ENCODE measurements at regions not wholly inside any gene's neighbourhood (a gene's known extent, or its start where the extent isn't known, plus 50 kb on each side); places are given as distances from the start of the nearest gene placed in this dataset.

DNA sequence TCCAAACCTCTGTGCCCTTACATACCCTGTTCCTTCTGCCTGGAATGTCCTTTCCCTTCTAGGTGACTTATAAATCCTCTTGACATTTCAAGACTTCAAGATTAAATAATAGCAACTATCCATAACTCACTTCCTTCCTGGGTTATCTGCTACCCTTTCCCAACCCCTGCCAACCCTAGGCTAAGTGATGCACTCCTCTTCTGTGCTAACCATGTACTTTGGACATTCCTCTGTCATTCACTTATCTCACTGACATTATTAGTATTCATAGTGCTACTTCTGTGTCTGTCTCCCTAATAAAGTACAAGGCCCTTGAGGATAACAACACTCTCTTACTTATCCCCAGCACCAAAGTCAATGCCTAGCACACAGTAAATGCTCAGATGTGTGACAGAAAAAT is 307.1 kb downstream of the ENC1 start:
- Histone ChIP-seq H3K4me1 (ENCODE audit: insufficient read depth) (no peaks in the 10 kb centered on the region), H3K36me3 (no peaks in the 10 kb centered on the region), H3K4me3 (no peak overlapping the region), H3K27me3 (no peaks in the 10 kb centered on the region), H3K27ac (no peak overlapping the region), H3K9me3 (no peaks in the 10 kb centered on the region)
- TF ChIP-seq EP300 (IDR thresholded peaks at IDR 0.05) (no peak), POLR2A (IDR thresholded peaks at IDR 0.05) (no peak)
- TF ChIP-seq, protein P1, sequence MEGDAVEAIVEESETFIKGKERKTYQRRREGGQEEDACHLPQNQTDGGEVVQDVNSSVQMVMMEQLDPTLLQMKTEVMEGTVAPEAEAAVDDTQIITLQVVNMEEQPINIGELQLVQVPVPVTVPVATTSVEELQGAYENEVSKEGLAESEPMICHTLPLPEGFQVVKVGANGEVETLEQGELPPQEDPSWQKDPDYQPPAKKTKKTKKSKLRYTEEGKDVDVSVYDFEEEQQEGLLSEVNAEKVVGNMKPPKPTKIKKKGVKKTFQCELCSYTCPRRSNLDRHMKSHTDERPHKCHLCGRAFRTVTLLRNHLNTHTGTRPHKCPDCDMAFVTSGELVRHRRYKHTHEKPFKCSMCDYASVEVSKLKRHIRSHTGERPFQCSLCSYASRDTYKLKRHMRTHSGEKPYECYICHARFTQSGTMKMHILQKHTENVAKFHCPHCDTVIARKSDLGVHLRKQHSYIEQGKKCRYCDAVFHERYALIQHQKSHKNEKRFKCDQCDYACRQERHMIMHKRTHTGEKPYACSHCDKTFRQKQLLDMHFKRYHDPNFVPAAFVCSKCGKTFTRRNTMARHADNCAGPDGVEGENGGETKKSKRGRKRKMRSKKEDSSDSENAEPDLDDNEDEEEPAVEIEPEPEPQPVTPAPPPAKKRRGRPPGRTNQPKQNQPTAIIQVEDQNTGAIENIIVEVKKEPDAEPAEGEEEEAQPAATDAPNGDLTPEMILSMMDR (IDR thresholded peaks at IDR 0.05) = no peak
- intact Hi-C loops (cut with DNase I) = no loop called here
- no peak for DNase-seq

DNA sequence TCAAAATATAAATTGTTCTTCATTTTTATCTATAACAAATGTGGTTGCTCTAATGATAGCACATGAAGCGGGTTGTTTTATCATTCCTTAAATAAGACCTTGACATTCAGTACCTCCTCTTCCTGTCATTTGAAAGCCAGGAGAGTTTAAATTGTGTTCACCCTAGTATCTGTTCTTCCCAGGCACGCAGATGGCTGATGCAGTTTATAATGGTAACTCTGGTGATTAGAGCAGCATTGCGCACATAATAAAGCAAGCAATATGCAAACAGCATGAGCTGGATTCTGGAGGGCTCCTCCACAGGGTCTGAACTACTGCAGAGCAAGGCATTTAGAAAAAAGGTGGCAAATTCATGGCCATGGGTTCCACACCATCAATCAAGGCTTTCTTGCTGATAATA is 307.8 kb downstream of the ENC1 start:
- TF ChIP-seq, protein P1 (IDR thresholded peaks at IDR 0.05) = no peak
- no peak for TF ChIP-seq POLR2A (IDR thresholded peaks at IDR 0.05)
- no peak for TF ChIP-seq EP300 (IDR thresholded peaks at IDR 0.05)
- no peaks in the 10 kb centered on the region for H3K36me3 ChIP-seq

DNA sequence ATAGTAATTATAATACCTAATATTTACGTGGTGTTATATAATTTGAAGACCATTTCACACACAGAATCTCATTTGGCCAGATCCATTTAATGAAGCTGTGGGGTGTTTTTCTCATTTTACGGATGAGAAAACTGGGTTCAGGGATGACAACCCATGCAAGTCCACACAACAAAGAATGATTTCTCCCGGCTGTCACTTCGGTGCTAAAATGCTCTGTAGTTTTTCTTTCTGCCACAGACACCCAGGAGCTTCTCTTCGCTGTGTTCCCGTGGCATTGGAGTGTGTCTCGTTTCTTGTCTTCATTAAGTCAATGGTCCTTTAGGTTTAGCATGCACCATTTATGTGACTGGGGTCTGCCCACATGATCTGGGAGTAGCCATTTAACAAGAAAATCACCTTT is 308.5 kb downstream of the ENC1 start:
- Histone ChIP-seq H3K4me3 (no peak overlapping the region), H3K27ac (no peak overlapping the region), H3K9me3 (no peaks in the 10 kb centered on the region), H3K27me3 (no peaks in the 10 kb centered on the region), H3K36me3 (no peaks in the 10 kb centered on the region), H3K4me1 (ENCODE audit: insufficient read depth) (no peaks in the 10 kb centered on the region)
- intact Hi-C loops (cut with DNase I) = no loop called here
- WGBS, 3 donors = 94 to 97% (median 95%) methylated on average over 7 of the region's 7 CpGs
- DNase-seq = no peak
- TF ChIP-seq, protein P1 (IDR thresholded peaks at IDR 0.05) = no peak
- no peak for TF ChIP-seq POLR2A (IDR thresholded peaks at IDR 0.05)
- TF ChIP-seq EP300 (IDR thresholded peaks at IDR 0.05) = no peak

More for the DNA sequence above, 307.8 kb downstream of the ENC1 start:
- Histone ChIP-seq H3K9me3 (no peaks in the 10 kb centered on the region), H3K27ac (no peak overlapping the region), H3K4me3 (no peak overlapping the region), H3K4me1 (ENCODE audit: insufficient read depth) (no peaks in the 10 kb centered on the region), H3K27me3 (no peaks in the 10 kb centered on the region)
- intact Hi-C loops (cut with DNase I) = no loop called here
- no peak for DNase-seq
- 27 to 53% (median 43%) methylated on average over 3 of the region's 3 CpGs for WGBS, 3 donors

DNA sequence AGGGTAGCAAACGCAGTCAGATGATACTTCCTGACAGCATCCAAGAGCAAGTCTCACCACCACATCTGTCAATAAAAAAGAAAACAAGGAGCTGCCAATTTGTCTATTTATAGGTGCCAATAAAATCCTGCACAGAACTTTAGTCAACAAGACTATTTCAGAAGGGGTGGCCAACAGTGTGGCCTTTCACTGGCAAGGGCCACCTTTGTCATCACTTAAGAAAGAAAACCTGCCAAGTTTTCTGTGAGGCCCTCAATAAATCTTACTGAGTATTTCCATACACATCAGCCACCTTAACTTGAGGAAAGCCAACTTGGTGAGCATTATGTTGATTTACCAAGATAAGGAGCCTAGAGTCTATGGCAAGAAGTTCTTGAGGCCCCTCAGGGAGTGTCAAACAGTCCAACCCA is 312.3 kb downstream of the ENC1 start:
- DNase-seq = no peak
- TF ChIP-seq EP300 (IDR thresholded peaks at IDR 0.05) (no peak), POLR2A (IDR thresholded peaks at IDR 0.05) (no peak)
- TF ChIP-seq, protein P1 (IDR thresholded peaks at IDR 0.05) = no peak
- H3K4me3 ChIP-seq = no peak overlapping the region
- intact Hi-C loops (cut with DNase I) = no loop called here
- H3K27me3 ChIP-seq = no peaks in the 10 kb centered on the region
- no peak overlapping the region for H3K27ac ChIP-seq
- 96 to 100% (median 100%) methylated on average over 1 of the region's 1 CpG for WGBS, 3 donors
- no peaks in the 10 kb centered on the region for H3K4me1 ChIP-seq (ENCODE audit: insufficient read depth)
- no peaks in the 10 kb centered on the region for H3K9me3 ChIP-seq
- no peaks in the 10 kb centered on the region for H3K36me3 ChIP-seq

DNA sequence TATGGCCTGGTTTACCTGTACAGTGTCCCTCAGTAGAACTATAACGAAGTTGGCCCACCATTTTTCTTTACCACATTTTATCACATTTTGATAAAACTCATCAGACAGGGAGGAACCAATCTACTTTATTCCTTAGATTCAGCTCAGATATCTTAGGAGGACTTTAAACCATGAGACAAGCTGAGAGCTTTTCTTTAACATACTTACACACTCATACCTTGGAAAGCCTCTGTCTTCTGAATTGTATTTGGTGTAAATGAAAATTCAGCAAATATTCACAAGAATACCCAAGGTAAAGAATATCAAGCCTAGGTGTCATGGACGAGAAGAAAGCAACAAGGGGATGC is 313.2 kb downstream of the ENC1 start:
- Histone ChIP-seq H3K27ac (no peak overlapping the region), H3K9me3 (no peaks in the 10 kb centered on the region), H3K4me3 (no peak overlapping the region), H3K36me3 (no peaks in the 10 kb centered on the region), H3K27me3 (no peaks in the 10 kb centered on the region), H3K4me1 (ENCODE audit: insufficient read depth) (no peaks in the 10 kb centered on the region)
- intact Hi-C loops (cut with DNase I) = no loop called here
- DNase-seq = no peak
- 83 to 89% (median 85%) methylated on average over 2 of the region's 2 CpGs for WGBS, 3 donors
- no peak for TF ChIP-seq EP300 (IDR thresholded peaks at IDR 0.05)
- TF ChIP-seq, protein P1 (IDR thresholded peaks at IDR 0.05) = no peak
- no peak for TF ChIP-seq POLR2A (IDR thresholded peaks at IDR 0.05)

All from ovary (tissue), 7 donors.